HG03521 (cell line): ENCODE measurements at regions not wholly inside any gene's neighbourhood (a gene's known extent, or its start where the extent isn't known, plus 50 kb on each side); places are given as distances from the start of the nearest gene placed in this dataset.

Experiments
- ATAC-seq: cut with Tn5 transposase; IDR thresholded peaks from one replicate; pipeline ENCODE4 v1.9.1; 2021; ENCODE audit warnings: mild to moderate bottlenecking, moderate library complexity; ENCODE audit not compliant: unreplicated experiment

GRCh38 chrX:148354916-148355315 lies 145.5 kb upstream of the AFF2 start:
- no peak for ATAC-seq

DNA sequence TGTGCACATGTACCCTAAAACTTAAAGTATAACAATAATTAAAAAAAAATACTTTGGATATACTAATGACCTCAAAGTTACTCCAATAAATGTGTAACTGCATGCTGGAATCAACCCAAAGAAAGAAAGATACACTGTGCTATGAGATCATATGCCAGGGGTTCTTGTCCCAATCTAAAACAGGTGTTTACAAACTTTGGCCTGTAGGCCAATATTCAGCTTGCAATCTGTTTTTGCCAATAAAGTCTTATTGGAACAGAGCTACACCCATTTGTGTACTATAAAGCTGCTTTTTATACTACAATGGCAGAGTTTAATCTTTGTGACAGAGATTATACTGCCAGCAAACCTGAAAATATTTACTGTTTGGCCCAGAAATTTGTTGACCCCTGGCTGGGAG lies 138.8 kb upstream of the AFF2 start:
- ATAC-seq = no peak

- ATAC-seq = no peak
These were observed 136.8 kb upstream of the AFF2 start for GRCh38 chrX:148363471-148364235.

- ATAC-seq = no peak
These were observed 135.2 kb upstream of the AFF2 start for GRCh38 chrX:148365233-148365632.

DNA sequence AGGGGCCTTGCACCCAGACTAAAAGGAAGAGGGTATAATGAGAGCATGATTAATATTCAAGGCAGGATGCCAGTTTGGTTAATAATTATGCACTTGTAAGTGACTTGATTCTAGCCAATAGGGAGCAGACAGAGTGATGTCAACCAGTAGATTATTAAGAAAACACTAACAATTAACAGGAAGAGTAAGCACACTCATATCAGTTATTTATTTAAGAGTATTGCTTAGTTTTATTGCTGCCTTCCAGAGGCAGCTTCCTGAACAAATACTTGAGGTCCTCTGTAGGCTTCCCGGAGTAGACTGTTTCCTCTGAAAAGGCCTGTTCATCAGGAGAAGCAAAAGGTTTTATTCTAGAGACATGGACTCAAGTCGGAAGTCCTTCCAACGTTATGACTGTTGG lies 129.1 kb upstream of the AFF2 start:
- no peak for ATAC-seq

- no peak for ATAC-seq
These were observed 127.5 kb upstream of the AFF2 start for GRCh38 chrX:148372925-148373324.

DNA sequence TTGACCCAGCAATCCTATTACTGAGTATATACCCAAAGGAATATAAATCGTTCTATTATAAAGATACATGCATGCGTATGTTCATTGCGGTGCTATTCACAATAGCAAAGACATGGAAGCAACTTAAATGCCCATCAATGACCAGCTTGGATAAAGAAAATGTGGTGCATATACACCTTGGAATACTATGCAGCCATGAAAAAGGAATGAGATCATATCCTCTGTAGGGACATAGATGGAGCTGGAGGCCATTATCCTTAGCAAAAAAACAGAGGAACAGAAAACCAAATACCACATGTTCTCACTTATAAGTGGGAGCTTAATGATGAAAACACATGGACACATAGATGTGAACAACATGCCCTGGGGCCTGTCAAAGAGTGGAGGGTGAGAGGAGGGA lies 124.1 kb upstream of the AFF2 start:
- ATAC-seq = no peak

- ATAC-seq = no peak
These were observed 120.3 kb upstream of the AFF2 start for GRCh38 chrX:148380107-148380506.

DNA sequence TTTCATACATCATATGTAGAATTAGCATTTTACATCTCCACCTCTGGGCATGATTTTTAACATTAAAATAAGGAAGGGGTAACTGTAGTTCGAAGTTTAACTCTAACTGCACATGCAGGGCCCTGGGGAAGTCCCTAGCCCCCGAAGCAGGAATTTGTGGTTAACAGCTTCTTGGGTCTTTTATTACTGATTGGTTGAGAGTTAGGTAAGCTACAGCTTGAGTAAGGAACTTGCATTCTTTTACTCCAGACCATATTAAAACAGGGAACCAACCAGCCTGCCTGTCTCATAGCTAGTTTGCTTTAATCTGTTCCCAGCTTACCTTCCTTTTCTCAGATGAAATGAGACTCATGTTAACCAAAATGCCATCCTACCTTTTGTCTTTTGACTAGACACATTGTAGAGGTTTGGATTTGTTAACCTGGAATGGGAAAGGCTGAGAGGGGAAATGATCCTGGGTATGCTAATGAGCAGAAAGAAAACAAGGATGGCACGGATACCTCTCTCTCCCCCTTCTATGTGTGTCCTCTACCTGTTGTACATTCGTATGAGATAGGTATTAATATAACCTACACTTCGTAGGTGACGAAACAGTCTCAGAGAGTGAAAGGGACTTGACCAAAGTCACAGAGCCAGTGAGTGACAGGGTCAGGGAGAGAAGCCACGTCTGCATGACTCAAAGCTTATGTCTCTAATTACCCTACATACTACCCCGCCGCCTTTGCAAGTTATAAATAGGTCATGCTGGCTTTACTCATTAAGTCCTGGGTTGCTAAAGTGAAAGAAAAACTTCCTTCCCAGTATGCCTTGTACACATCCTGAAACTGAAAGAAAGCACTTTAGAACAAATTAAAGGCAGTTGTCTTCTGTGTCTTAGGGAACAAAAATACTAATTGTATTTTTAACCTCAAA lies 119.5 kb upstream of the AFF2 start:
- peak; percentile 96 for ATAC-seq

- peak; percentile 28 for ATAC-seq
These were observed 118.8 kb upstream of the AFF2 start for GRCh38 chrX:148381603-148382002.

- ATAC-seq = no peak
These were observed 117.4 kb upstream of the AFF2 start for GRCh38 chrX:148382983-148383382.

DNA sequence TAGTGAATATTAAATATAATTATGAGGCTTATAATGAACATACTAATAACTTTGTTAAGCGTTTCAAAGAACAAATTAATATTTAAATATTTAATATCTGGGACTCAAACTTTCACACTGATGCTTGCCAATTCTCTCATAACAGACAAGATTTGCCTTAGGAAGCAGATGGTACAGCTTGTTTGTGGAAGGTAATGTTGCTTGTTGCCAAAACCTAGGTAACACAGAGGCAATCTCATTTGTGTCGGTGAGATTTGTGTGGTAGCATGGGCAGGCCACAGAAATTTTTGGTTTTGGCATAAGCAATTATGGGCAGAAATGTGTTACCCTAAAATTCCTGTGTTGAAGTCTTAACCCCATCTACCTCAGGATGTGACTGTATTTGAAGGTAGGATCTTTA lies 114.9 kb upstream of the AFF2 start:
- no peak for ATAC-seq

GRCh38 chrX:148389629-148390028 lies 110.8 kb upstream of the AFF2 start:
- ATAC-seq = no peak

DNA sequence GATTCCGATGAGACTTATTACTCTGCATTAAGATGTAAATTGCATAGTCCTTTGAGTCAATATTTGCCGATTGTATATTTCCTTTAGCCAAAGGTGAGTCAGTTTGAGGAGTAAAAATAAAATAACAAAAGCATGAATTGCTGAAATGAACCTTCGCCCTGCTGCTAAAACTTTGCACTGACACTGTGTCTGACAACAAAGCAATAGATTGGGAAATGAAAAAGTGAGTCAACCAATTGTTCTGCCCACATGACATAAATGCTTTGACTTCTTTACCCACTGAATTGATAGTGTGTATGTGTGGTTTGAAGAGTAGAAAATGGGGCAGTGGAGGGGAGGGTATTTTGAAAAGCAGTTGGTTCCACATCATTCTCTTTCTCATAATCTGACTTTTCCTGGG lies 88.4 kb upstream of the AFF2 start:
- no peak for ATAC-seq

- no peak for ATAC-seq
These were observed 84.3 kb upstream of the AFF2 start for GRCh38 chrX:148416142-148416541.

- ATAC-seq = no peak
These were observed 83.5 kb upstream of the AFF2 start for GRCh38 chrX:148416931-148417330.

DNA sequence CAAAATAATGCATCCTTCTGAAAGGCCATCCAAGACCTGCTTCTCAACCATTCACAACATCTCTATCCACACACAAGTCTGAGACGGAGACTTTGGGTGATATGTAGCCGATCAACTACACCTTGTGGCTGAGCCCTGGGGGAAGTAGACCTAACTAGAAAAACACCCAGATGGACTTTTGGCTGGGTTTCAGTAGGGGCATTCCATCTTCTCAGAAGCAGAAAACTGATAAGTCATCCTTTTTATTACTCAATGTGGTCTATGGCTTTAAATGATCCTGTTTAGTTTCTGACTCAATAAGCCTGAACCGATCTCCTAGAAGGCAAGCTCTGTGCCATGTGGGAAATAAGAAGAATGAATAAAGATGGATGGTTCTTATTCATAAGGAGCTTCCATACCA lies 82.5 kb upstream of the AFF2 start:
- ATAC-seq = no peak

- no peak for ATAC-seq
These were observed 77.9 kb upstream of the AFF2 start for GRCh38 chrX:148422526-148422925.

DNA sequence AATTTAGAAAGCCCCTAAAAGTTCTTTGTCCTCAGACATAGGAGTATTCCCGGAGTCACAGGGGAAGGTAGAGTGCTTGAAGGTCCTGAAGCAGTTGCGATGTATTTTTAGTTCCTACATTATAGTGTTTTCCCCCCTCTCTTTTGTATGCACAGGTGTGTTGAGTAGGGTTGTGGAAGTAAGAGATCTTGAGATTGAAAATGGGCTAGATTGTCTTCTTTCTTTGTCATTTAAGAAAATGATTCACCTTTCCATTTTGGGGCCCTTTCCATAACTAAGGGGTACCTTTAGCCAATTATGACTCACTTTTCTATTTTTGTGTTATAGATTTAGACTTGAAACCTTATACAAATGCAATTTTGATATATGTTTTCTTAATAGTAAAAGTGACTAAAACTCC lies 75.8 kb upstream of the AFF2 start:
- ATAC-seq = no peak

GRCh38 chrX:148426467-148426866 lies 74.0 kb upstream of the AFF2 start:
- ATAC-seq = no peak

- ATAC-seq = no peak
These were observed 59.0 kb upstream of the AFF2 start for GRCh38 chrX:148441387-148441786.

DNA sequence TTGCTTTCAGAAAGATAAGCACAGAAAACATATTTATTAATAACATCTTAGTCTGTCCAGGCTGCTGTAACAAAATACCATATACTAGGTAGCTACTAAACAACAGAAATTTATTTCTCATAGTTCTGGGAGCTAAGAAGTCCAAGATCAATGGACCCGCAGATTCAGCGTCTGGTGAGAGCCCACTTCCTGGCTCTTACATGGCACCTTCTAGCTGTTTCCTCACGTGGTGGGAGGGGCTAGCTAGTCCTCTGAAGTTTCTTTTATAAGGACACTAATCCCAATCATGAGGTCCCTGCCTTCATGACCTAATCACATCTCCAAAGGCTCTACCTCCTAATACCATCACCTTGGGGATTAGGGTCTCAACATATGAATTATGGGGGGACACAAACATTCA lies 57.2 kb upstream of the AFF2 start:
- no peak for ATAC-seq
